GM19395 (cell line): ENCODE measurements at regions not wholly inside any gene's neighbourhood (a gene's known extent, or its start where the extent isn't known, plus 50 kb on each side); places are given as distances from the start of the nearest gene placed in this dataset.
A peak's percentile ranks its signal among the peaks of the same experiment; 100 is the strongest.
"Not testable (repeated sequence)": the region's sequence is repeated elsewhere in the genome, so short reads cannot be mapped to it uniquely, and the experiment has no call there.

ENCODE experiments used
- ATAC-seq: cut with Tn5 transposase; IDR thresholded peaks from one replicate; pipeline ENCODE4 v1.9.1; 2021; ENCODE audit warnings: mild to moderate bottlenecking, moderate library complexity; ENCODE audit not compliant: unreplicated experiment

- ATAC-seq: no peak
Observed at GRCh38 chr6:25112322-25112773, 166.8 kb upstream of the CARMIL1 start.

- ATAC-seq: no peak
Observed at GRCh38 chr6:25113436-25113835, 165.7 kb upstream of the CARMIL1 start.

- ATAC-seq: no peak
Observed at GRCh38 chr6:25118038-25118437, 161.1 kb upstream of the CARMIL1 start.

- no peak for ATAC-seq
Observed at GRCh38 chr6:25121186-25121585, 158.0 kb upstream of the CARMIL1 start.

- no peak for ATAC-seq
Observed at GRCh38 chr6:25122001-25122400, 157.2 kb upstream of the CARMIL1 start.

- no peak for ATAC-seq
Observed at GRCh38 chr6:25122622-25123237, 156.4 kb upstream of the CARMIL1 start.

- ATAC-seq: no peak
Observed at GRCh38 chr6:25124216-25124715, 154.9 kb upstream of the CARMIL1 start.

GRCh38 chr6:25125736-25126135, 153.4 kb upstream of the CARMIL1 start:
- no peak for ATAC-seq

- no peak for ATAC-seq
Observed at GRCh38 chr6:25127076-25127837, 151.9 kb upstream of the CARMIL1 start.

GRCh38 chr6:25130518-25130917, 148.7 kb upstream of the CARMIL1 start:
- ATAC-seq: no peak

GRCh38 chr6:25132934-25133333, 146.2 kb upstream of the CARMIL1 start:
- no peak for ATAC-seq

- no peak for ATAC-seq
Observed at GRCh38 chr6:25133568-25133967, 145.6 kb upstream of the CARMIL1 start.

GRCh38 chr6:25136854-25137253, 142.3 kb upstream of the CARMIL1 start:
- ATAC-seq: no peak

- ATAC-seq: no peak
Observed at GRCh38 chr6:25137480-25137879, 141.7 kb upstream of the CARMIL1 start.

- ATAC-seq: no peak
Observed at GRCh38 chr6:25137916-25138232, 141.3 kb upstream of the CARMIL1 start.

- peak; percentile 92 for ATAC-seq
Observed at GRCh38 chr6:25138233-25138933, 140.8 kb upstream of the CARMIL1 start.

GRCh38 chr6:25138934-25139415, 140.2 kb upstream of the CARMIL1 start:
- ATAC-seq: no peak

- not testable (repeated sequence) for ATAC-seq
Observed at GRCh38 chr6:25139608-25140007, 139.6 kb upstream of the CARMIL1 start.

GRCh38 chr6:25142506-25142905, 136.7 kb upstream of the CARMIL1 start:
- no peak for ATAC-seq

GRCh38 chr6:25144919-25145318, 134.3 kb upstream of the CARMIL1 start:
- ATAC-seq: no peak

- peak; percentile 98 for ATAC-seq
Observed at GRCh38 chr6:25147223-25147622, 132.0 kb upstream of the CARMIL1 start.

- ATAC-seq: no peak
Observed at GRCh38 chr6:25150031-25150430, 129.1 kb upstream of the CARMIL1 start.
